ENCODE measurements at regions not wholly inside any gene's neighbourhood (a gene's known extent, or its start where the extent isn't known, plus 50 kb on each side); places are given as distances from the start of the nearest gene placed in this dataset.

DNA sequence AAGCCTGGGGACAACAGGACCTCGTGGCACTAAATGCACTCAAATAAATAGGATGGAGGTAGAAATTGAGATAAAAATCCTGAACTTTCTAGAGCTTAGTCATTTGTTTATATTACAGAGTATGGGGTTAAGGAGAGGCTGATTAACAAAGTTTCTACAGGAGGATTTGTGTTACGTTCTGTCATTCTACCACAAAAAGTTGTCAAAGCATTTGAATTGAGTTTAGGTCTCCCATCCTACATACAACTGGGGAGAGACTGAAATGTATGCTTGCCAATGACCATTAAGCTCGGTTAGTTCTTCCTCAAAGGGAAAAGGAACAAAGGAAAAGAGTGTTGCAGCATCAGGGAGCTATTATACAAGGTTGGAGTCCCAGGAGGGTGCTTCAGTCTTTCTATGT, 597.9 kb downstream of the COL12A1 start:
- no peak for DNase-seq (ENCODE audit: extremely low spot score, unreplicated experiment)
- Mint-ChIP-seq H3K4me1 (ENCODE audit: unreplicated experiment) (peaks cover 94% of the 10 kb centered on the region), H3K27ac (ENCODE audit: unreplicated experiment) (peak overlapping the region; percentile 92), H3K27me3 (ENCODE audit: unreplicated experiment) (no peaks in the 10 kb centered on the region), H3K9me3 (ENCODE audit: unreplicated experiment) (no peaks in the 10 kb centered on the region), H3K36me3 (ENCODE audit: unreplicated experiment) (no peaks in the 10 kb centered on the region), H3K4me3 (ENCODE audit: unreplicated experiment) (no peak overlapping the region)
- no peak for TF ChIP-seq CTCF (IDR thresholded peaks at IDR 0.05)

DNA sequence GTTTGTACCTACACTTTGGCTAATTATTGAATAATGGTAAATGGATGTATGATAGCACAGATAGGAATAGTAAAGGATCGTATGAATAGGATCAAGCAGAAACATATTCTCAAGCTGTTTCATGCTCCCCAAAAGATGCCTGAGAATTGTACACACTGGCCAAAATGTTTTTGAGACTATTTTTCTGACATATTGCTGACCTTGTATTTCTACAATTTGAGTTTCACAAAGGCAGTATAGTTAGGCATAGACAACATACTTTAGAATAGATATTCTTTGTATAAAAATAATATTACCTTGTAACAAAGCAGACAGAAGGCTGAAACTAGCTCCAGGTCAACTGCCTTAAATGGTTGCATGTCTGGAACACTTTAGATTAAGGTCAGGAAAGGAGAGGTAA, 598.4 kb downstream of the COL12A1 start:
- Mint-ChIP-seq H3K27ac (ENCODE audit: unreplicated experiment) (peak overlapping the region; percentile 92), H3K4me1 (ENCODE audit: unreplicated experiment) (peaks cover 94% of the 10 kb centered on the region)

DNA sequence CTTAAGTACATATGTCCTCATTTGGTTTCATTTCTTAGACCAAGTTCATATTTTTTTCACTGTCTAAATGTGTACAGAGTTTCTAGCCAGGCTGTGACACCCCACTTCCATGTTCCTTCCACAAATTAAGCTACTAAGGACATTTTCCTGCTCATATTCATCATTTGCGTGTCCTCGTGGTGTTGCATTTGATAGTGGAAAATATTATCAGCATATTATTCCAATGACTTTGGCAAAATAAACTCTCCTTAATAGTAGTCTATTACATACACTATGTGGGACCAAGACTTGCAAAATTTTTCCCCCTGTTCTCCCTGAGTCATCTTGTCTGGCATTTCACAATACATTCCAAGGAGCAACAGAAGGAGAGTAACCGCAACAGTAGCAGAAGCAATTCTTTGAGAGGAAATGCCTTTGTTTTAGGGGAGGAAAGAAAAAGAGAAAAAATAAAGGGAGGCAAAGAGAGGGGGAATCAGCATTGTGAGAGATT, 599.2 kb downstream of the COL12A1 start:
- Mint-ChIP-seq H3K27ac (ENCODE audit: unreplicated experiment) (peak overlapping the region; percentile 92), H3K36me3 (ENCODE audit: unreplicated experiment) (no peaks in the 10 kb centered on the region), H3K9me3 (ENCODE audit: unreplicated experiment) (no peaks in the 10 kb centered on the region), H3K4me1 (ENCODE audit: unreplicated experiment) (peaks cover 93% of the 10 kb centered on the region), H3K27me3 (ENCODE audit: unreplicated experiment) (no peaks in the 10 kb centered on the region), H3K4me3 (ENCODE audit: unreplicated experiment) (peak overlapping the region; percentile 38)
- TF ChIP-seq CTCF (IDR thresholded peaks at IDR 0.05) = no peak
- no peak for DNase-seq (ENCODE audit: extremely low spot score, unreplicated experiment)

More for the DNA sequence above, 598.4 kb downstream of the COL12A1 start:
- no peaks in the 10 kb centered on the region for H3K27me3 Mint-ChIP-seq (ENCODE audit: unreplicated experiment)
- TF ChIP-seq CTCF (IDR thresholded peaks at IDR 0.05) = no peak
- no peak overlapping the region for H3K4me3 Mint-ChIP-seq (ENCODE audit: unreplicated experiment)
- H3K36me3 Mint-ChIP-seq (ENCODE audit: unreplicated experiment) = no peaks in the 10 kb centered on the region
- H3K9me3 Mint-ChIP-seq (ENCODE audit: unreplicated experiment) = no peaks in the 10 kb centered on the region
- no peak for DNase-seq (ENCODE audit: extremely low spot score, unreplicated experiment)

- Mint-ChIP-seq H3K27me3 (ENCODE audit: unreplicated experiment) (no peaks in the 10 kb centered on the region), H3K9me3 (ENCODE audit: unreplicated experiment) (no peaks in the 10 kb centered on the region), H3K4me3 (ENCODE audit: unreplicated experiment) (peak overlapping the region; percentile 38), H3K27ac (ENCODE audit: unreplicated experiment) (peak overlapping the region; percentile 92), H3K36me3 (ENCODE audit: unreplicated experiment) (no peaks in the 10 kb centered on the region), H3K4me1 (ENCODE audit: unreplicated experiment) (peaks cover 94% of the 10 kb centered on the region)
- TF ChIP-seq CTCF (IDR thresholded peaks at IDR 0.05) = no peak
- no peak for DNase-seq (ENCODE audit: extremely low spot score, unreplicated experiment)
These were observed 599.8 kb downstream of the COL12A1 start for GRCh38 chr6:74605922-74606581.

DNA sequence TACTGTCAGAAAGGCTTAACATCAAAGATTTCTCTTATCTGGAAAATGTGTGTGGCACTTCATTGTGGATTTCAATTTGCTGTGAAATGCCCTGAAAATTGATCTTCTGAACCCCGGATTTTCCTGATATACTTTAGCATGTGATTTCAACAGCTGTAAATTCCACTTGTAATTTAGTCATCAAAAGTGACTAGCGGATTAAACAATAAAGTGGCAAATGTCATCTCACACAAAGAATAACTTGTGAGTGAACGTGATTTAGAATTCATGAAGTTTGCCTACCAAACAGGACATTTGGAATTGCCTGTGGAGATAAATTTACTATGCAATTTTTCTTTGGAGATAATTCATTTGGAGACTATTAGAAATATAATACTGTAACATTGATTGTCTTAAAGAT, 601.6 kb downstream of the COL12A1 start:
- Mint-ChIP-seq H3K4me3 (ENCODE audit: unreplicated experiment) (no peak overlapping the region), H3K4me1 (ENCODE audit: unreplicated experiment) (peaks cover 85% of the 10 kb centered on the region), H3K27ac (ENCODE audit: unreplicated experiment) (peak overlapping the region; percentile 92), H3K9me3 (ENCODE audit: unreplicated experiment) (peaks cover 3% of the 10 kb centered on the region), H3K27me3 (ENCODE audit: unreplicated experiment) (no peaks in the 10 kb centered on the region), H3K36me3 (ENCODE audit: unreplicated experiment) (peaks cover 2% of the 10 kb centered on the region)
- no peak for TF ChIP-seq CTCF (IDR thresholded peaks at IDR 0.05)
- no peak for DNase-seq (ENCODE audit: extremely low spot score, unreplicated experiment)
